ENCODE measurements at regions not wholly inside any gene's neighbourhood (a gene's known extent, or its start where the extent isn't known, plus 50 kb on each side); places are given as distances from the start of the nearest gene placed in this dataset.

- no peak overlapping the region for H3K4me3 ChIP-seq (ENCODE audit: low read depth, low read length)
- H3K36me3 ChIP-seq (ENCODE audit: control insufficient read depth in 2 of 2, insufficient read depth in 1 of 2, low read length in 2 of 2): no peaks in the 10 kb centered on the region
- no peaks in the 10 kb centered on the region for H3K4me1 ChIP-seq (ENCODE audit: control insufficient read depth, insufficient read depth, low read length)
- no peak overlapping the region for H3K27ac ChIP-seq (ENCODE audit: extremely low read depth, low read depth, low read length)
- H3K9me3 ChIP-seq (ENCODE audit: control insufficient read depth, insufficient read depth, low read depth, low read length): no peaks in the 10 kb centered on the region
- ChIA-PET POLR2A (no interaction called here), CTCF (no interaction called here)
- TF ChIP-seq ZNF366 (tag by site-specific recombination; conservative IDR thresholded peaks at IDR 0.05) (no peak), ZNF24 (tag by site-specific recombination; IDR thresholded peaks at IDR 0.05) (no peak), MZF1 (tag by site-specific recombination; IDR thresholded peaks at IDR 0.05; ENCODE audit: borderline replicate concordance) (no peak), ZNF169 (tag by site-specific recombination; IDR thresholded peaks at IDR 0.05) (no peak), ZNF302 (tag by site-specific recombination; IDR thresholded peaks at IDR 0.05; ENCODE audit: low read depth) (no peak), ZNF16 (tag by site-specific recombination; IDR thresholded peaks at IDR 0.05; ENCODE audit: low read depth) (no peak), ZNF280C (tag by site-specific recombination; IDR thresholded peaks at IDR 0.05) (no peak), ELK4 (IDR thresholded peaks at IDR 0.05; ENCODE audit: borderline replicate concordance, low read depth, low read length) (no peak), ZNF585B (tag by site-specific recombination; IDR thresholded peaks at IDR 0.05) (no peak), SCRT1 (tag by site-specific recombination; IDR thresholded peaks at IDR 0.05; ENCODE audit: borderline replicate concordance) (no peak), ZNF529 (tag by site-specific recombination; IDR thresholded peaks at IDR 0.05; ENCODE audit: insufficient replicate concordance) (no peak), ZNF155 (tag by site-specific recombination; IDR thresholded peaks at IDR 0.05) (no peak)
Measured at GRCh38 chr9:76559286-76559685, 100.3 kb downstream of the GCNT1 start.

- Histone ChIP-seq H3K4me1 (ENCODE audit: control insufficient read depth, insufficient read depth, low read length) (no peaks in the 10 kb centered on the region), H3K9me3 (ENCODE audit: control insufficient read depth, insufficient read depth, low read depth, low read length) (no peaks in the 10 kb centered on the region), H3K4me3 (ENCODE audit: low read depth, low read length) (no peak overlapping the region), H3K36me3 (ENCODE audit: control insufficient read depth in 2 of 2, insufficient read depth in 1 of 2, low read length in 2 of 2) (no peaks in the 10 kb centered on the region), H3K27ac (ENCODE audit: extremely low read depth, low read depth, low read length) (no peak overlapping the region)
- TF ChIP-seq BCL11B (tag by site-specific recombination; IDR thresholded peaks at IDR 0.05; ENCODE audit: low read depth) (no peak), ZNF37A (tag by site-specific recombination; IDR thresholded peaks at IDR 0.05) (no peak), ZNF645 (tag by site-specific recombination; IDR thresholded peaks at IDR 0.05) (no peak), ZNF394 (tag by site-specific recombination; IDR thresholded peaks at IDR 0.05; ENCODE audit: borderline replicate concordance) (no peak), ZNF174 (tag by site-specific recombination; IDR thresholded peaks at IDR 0.05) (no peak), SCRT1 (tag by site-specific recombination; IDR thresholded peaks at IDR 0.05; ENCODE audit: borderline replicate concordance) (no peak), ZNF423 (tag by site-specific recombination; IDR thresholded peaks at IDR 0.05) (no peak), ZNF266 (tag by site-specific recombination; IDR thresholded peaks at IDR 0.05; ENCODE audit: low read depth) (no peak), HOXA7 (CRISPR knock-in tag; IDR thresholded peaks at IDR 0.05; ENCODE audit: borderline replicate concordance) (no peak), ZNF140 (tag by site-specific recombination; IDR thresholded peaks at IDR 0.05) (no peak), ZNF692 (tag by site-specific recombination; IDR thresholded peaks at IDR 0.05) (no peak), ZNF623 (tag by site-specific recombination; IDR thresholded peaks at IDR 0.05) (no peak), ZNF239 (tag by site-specific recombination; IDR thresholded peaks at IDR 0.05) (no peak), ZNF664 (tag by site-specific recombination; IDR thresholded peaks at IDR 0.05) (no peak), ZNF223 (tag by site-specific recombination; IDR thresholded peaks at IDR 0.05) (no peak)
- ChIA-PET CTCF (interaction anchor here (0.6 kb wide), 1 partner anchor 93 kb away, joined by 3 read pairs; no protein-coding TSS in a partner anchor), POLR2A (no interaction called here)
Measured at GRCh38 chr9:76560481-76560922, 101.5 kb downstream of the GCNT1 start.
